ENCODE measurements at regions not wholly inside any gene's neighbourhood (a gene's known extent, or its start where the extent isn't known, plus 50 kb on each side); places are given as distances from the start of the nearest gene placed in this dataset.

- TF ChIP-seq EP300 (IDR thresholded peaks at IDR 0.05) (no peak), POLR2AphosphoS5 (IDR thresholded peaks at IDR 0.05) (no peak), POLR2A (IDR thresholded peaks at IDR 0.05) (no peak)
- TF ChIP-seq, protein P1, sequence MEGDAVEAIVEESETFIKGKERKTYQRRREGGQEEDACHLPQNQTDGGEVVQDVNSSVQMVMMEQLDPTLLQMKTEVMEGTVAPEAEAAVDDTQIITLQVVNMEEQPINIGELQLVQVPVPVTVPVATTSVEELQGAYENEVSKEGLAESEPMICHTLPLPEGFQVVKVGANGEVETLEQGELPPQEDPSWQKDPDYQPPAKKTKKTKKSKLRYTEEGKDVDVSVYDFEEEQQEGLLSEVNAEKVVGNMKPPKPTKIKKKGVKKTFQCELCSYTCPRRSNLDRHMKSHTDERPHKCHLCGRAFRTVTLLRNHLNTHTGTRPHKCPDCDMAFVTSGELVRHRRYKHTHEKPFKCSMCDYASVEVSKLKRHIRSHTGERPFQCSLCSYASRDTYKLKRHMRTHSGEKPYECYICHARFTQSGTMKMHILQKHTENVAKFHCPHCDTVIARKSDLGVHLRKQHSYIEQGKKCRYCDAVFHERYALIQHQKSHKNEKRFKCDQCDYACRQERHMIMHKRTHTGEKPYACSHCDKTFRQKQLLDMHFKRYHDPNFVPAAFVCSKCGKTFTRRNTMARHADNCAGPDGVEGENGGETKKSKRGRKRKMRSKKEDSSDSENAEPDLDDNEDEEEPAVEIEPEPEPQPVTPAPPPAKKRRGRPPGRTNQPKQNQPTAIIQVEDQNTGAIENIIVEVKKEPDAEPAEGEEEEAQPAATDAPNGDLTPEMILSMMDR (IDR thresholded peaks at IDR 0.05), result no peak
- Histone ChIP-seq H3K27ac (no peak overlapping the region), H3K4me1 (no peaks in the 10 kb centered on the region), H3K9me3 (no peaks in the 10 kb centered on the region), H3K36me3 (no peaks in the 10 kb centered on the region), H3K4me3 (no peak overlapping the region), H3K27me3 (no peaks in the 10 kb centered on the region)
- 71 to 85% methylated on average over 3 of the region's 3 CpGs for WGBS, 2 donors (ENCODE audit: low coverage in 1 of 2)
- ATAC-seq, result no peak
Observed at GRCh38 chr13:86095351-86095750, 296.1 kb upstream of the SLITRK6 start.

DNA sequence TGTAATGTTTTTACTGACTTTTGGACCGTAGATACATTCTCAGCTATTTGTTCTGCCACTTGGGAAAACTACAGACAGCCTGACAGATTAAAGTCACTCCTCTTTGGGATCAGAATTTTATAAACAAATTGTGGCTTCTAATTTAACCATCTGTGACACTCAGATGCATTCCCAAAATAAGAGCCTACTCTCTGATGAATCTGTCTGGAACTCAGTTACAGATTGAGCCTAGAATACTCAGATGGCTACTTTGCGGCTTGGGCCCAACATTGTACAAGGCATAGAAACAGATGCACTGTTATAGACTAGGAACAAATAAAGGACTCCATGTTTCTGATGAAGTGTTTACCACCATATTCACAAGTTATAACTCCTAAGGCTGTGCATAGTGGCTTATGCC is 291.0 kb upstream of the SLITRK6 start:
- H3K4me3 ChIP-seq, result no peak overlapping the region
- H3K9me3 ChIP-seq, result no peaks in the 10 kb centered on the region
- H3K27me3 ChIP-seq, result no peaks in the 10 kb centered on the region
- H3K4me1 ChIP-seq, result no peaks in the 10 kb centered on the region
- TF ChIP-seq EP300 (IDR thresholded peaks at IDR 0.05) (no peak), POLR2AphosphoS5 (IDR thresholded peaks at IDR 0.05) (no peak), POLR2A (IDR thresholded peaks at IDR 0.05) (no peak)
- TF ChIP-seq, protein P1 (IDR thresholded peaks at IDR 0.05), result no peak
- H3K36me3 ChIP-seq, result no peaks in the 10 kb centered on the region
- no peak for ATAC-seq
- H3K27ac ChIP-seq, result no peak overlapping the region
- 46 to 83% methylated on average over 1 to 2 of the region's 2 CpGs for WGBS, 2 donors (ENCODE audit: low coverage in 1 of 2)

DNA sequence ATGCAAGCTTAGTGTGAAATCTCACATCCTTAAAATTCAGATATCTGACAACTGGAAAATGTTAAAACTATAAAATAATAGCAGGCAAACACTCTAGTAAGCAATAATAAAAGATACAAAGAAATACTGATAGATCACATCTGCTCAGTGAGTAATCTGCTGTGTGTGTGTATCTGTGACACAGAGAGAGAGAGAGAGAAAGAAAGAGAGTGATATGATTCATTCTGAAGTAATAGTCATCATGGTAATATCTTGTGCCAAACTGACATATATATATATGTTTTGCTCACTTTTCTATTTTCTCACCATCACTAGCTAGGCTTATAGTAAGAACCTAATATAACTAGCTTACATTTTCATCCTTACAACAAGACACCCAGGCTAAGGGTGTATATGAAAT is 288.0 kb upstream of the SLITRK6 start:
- no peaks in the 10 kb centered on the region for H3K36me3 ChIP-seq
- H3K27me3 ChIP-seq, result no peaks in the 10 kb centered on the region
- ATAC-seq, result no peak
- H3K4me1 ChIP-seq, result no peaks in the 10 kb centered on the region
- H3K9me3 ChIP-seq, result no peaks in the 10 kb centered on the region
- no peak overlapping the region for H3K4me3 ChIP-seq
- TF ChIP-seq, protein P1 (IDR thresholded peaks at IDR 0.05), result no peak
- TF ChIP-seq POLR2AphosphoS5 (IDR thresholded peaks at IDR 0.05), result no peak
- no peak for TF ChIP-seq POLR2A (IDR thresholded peaks at IDR 0.05)
- no peak for TF ChIP-seq EP300 (IDR thresholded peaks at IDR 0.05)
- no peak overlapping the region for H3K27ac ChIP-seq

DNA sequence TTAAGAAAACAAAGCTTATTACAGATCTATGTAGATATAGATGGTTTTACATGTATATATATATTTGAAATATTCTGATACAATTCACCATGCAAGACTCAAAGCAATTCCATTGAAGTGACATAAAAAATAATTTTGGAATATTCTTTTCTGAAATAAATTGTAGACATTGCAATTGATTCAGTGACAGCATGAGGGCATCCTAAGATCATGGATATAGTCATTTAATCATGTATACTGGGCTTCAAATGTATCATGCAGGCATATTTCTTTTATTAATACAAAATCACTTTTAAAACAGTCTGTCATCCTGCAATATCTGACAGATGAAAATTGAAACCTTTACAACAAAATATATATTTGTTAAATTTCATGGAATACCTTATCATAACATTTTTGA is 286.7 kb upstream of the SLITRK6 start:
- H3K27me3 ChIP-seq, result no peaks in the 10 kb centered on the region
- ATAC-seq, result no peak
- no peaks in the 10 kb centered on the region for H3K4me1 ChIP-seq
- H3K9me3 ChIP-seq, result no peaks in the 10 kb centered on the region
- no peak overlapping the region for H3K27ac ChIP-seq
- no peaks in the 10 kb centered on the region for H3K36me3 ChIP-seq
- no peak for TF ChIP-seq POLR2AphosphoS5 (IDR thresholded peaks at IDR 0.05)
- TF ChIP-seq POLR2A (IDR thresholded peaks at IDR 0.05), result no peak
- TF ChIP-seq, protein P1 (IDR thresholded peaks at IDR 0.05), result no peak
- TF ChIP-seq EP300 (IDR thresholded peaks at IDR 0.05), result no peak
- H3K4me3 ChIP-seq, result no peak overlapping the region

- TF ChIP-seq POLR2A (IDR thresholded peaks at IDR 0.05) (no peak), POLR2AphosphoS5 (IDR thresholded peaks at IDR 0.05) (no peak), EP300 (IDR thresholded peaks at IDR 0.05) (no peak)
- TF ChIP-seq, protein P1 (IDR thresholded peaks at IDR 0.05), result no peak
- H3K27me3 ChIP-seq, result no peaks in the 10 kb centered on the region
- no peak overlapping the region for H3K27ac ChIP-seq
- H3K4me1 ChIP-seq, result no peaks in the 10 kb centered on the region
- H3K36me3 ChIP-seq, result no peaks in the 10 kb centered on the region
- no peaks in the 10 kb centered on the region for H3K9me3 ChIP-seq
- ATAC-seq, result no peak
- no peak overlapping the region for H3K4me3 ChIP-seq
Observed at GRCh38 chr13:86082121-86082520, 282.9 kb upstream of the SLITRK6 start.

Data from gastroesophageal sphincter (tissue), 4 donors.